Upper lobe of left lung (tissue), 4 donors: ENCODE measurements at regions not wholly inside any gene's neighbourhood (a gene's known extent, or its start where the extent isn't known, plus 50 kb on each side); places are given as distances from the start of the nearest gene placed in this dataset.

ENCODE experiments used
- CTCF ChIP-seq, 6 experiments: fragments of 450-650 bp in 4 of 6; fragments of 200-600 bp in 2 of 6; sonication (generic) in 2 of 6; IDR thresholded peaks; one replicate each; pipeline ENCODE4 v1.5.1; 2016 to 2019; ENCODE audit warnings: antibody characterized with exemption in 6 of 6
- EP300 ChIP-seq, 4 donors: sonication (generic); formaldehyde crosslinking; IDR thresholded peaks; one replicate each; pipeline ENCODE4 v1.5.1; 2017; ENCODE audit warnings: antibody characterized with exemption in 4 of 4, control low read depth in 2 of 4
- POLR2AphosphoS5 ChIP-seq, 2 donors: sonication (generic); formaldehyde crosslinking; IDR thresholded peaks; one replicate each; pipeline ENCODE4 v1.5.1; 2017; ENCODE audit warnings: antibody characterized with exemption in 2 of 2

DNA sequence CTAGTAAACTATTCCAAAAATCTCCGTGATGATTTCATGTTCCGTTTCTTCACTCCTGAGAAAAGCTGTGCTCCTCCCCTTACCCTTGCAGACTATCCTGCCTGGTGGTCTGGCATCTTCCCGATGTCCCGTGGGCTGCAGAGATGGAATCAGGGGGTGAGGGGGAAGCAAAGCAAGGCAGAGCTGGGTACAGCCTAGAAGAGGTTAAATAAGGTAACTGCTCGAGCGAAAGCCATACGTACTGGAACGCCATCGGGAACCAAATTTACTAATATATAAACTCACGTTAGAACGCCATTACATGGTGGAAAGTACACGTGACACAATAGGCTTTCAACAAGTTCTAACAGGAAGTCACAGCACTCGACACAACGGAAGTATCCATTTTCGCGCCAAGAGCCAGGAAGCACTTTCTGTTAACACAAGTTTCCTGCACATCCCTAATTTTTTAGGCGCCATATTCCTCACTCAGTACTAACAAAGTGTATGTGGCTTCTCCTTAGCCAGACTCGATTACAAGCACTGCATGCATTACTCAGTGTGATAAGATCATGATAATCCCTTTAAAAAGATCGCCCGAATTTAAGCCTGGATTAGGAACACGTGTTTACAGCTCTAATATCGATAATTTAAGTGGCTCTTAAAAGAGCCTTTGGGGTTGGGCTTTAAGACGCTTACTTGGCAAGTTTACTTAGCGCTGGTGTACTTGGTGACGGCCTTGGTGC is 101.6 kb upstream of the PRSS16 start:
- TF ChIP-seq POLR2AphosphoS5 (IDR thresholded peaks at IDR 0.05): peak; percentile 79 to 87
- TF ChIP-seq CTCF (IDR thresholded peaks at IDR 0.05): no peak
- TF ChIP-seq EP300 (IDR thresholded peaks at IDR 0.05): peak in 3 of 4 donors; percentile 12 to 53 (median 47)
